ENCODE measurements at regions not wholly inside any gene's neighbourhood (a gene's known extent, or its start where the extent isn't known, plus 50 kb on each side); places are given as distances from the start of the nearest gene placed in this dataset.
A peak's percentile ranks its signal among the peaks of the same experiment; 100 is the strongest.
"Not testable (repeated sequence)": the region's sequence is repeated elsewhere in the genome, so short reads cannot be mapped to it uniquely, and the experiment has no call there.

GRCh38 chr10:121690152-121690848 lies 92.1 kb upstream of the FGFR2 start:
- no peak for DNase-seq (ENCODE audit: low read depth)

- no peak for DNase-seq (ENCODE audit: low read depth)
Observed at GRCh38 chr10:121687095-121687813, 89.0 kb upstream of the FGFR2 start.

- no peak for DNase-seq (ENCODE audit: low read depth)
Observed at GRCh38 chr10:121684276-121684675, 86.0 kb upstream of the FGFR2 start.

GRCh38 chr10:121683816-121684215 lies 85.6 kb upstream of the FGFR2 start:
- no peak for DNase-seq (ENCODE audit: low read depth)

GRCh38 chr10:121683366-121683765 lies 85.1 kb upstream of the FGFR2 start:
- DNase-seq (ENCODE audit: low read depth) = no peak

- DNase-seq (ENCODE audit: low read depth) = no peak
Observed at GRCh38 chr10:121681997-121682687, 83.9 kb upstream of the FGFR2 start.

- no peak for DNase-seq (ENCODE audit: low read depth)
Observed at GRCh38 chr10:121680879-121681655, 82.8 kb upstream of the FGFR2 start.

GRCh38 chr10:121679916-121680315 lies 81.7 kb upstream of the FGFR2 start:
- no peak for DNase-seq (ENCODE audit: low read depth)

GRCh38 chr10:121678631-121679174 lies 80.5 kb upstream of the FGFR2 start:
- no peak for DNase-seq (ENCODE audit: low read depth)

- DNase-seq (ENCODE audit: low read depth) = no peak
Observed at GRCh38 chr10:121677880-121678279, 79.6 kb upstream of the FGFR2 start.

GRCh38 chr10:121675344-121675743 lies 77.1 kb upstream of the FGFR2 start:
- DNase-seq (ENCODE audit: low read depth) = no peak

GRCh38 chr10:121674885-121675284 lies 76.6 kb upstream of the FGFR2 start:
- no peak for DNase-seq (ENCODE audit: low read depth)

GRCh38 chr10:121672733-121673132 lies 74.5 kb upstream of the FGFR2 start:
- no peak for DNase-seq (ENCODE audit: low read depth)

GRCh38 chr10:121669840-121670239 lies 71.6 kb upstream of the FGFR2 start:
- not testable (repeated sequence) for DNase-seq (ENCODE audit: low read depth)

- DNase-seq (ENCODE audit: low read depth) = peak; percentile 23
Observed at GRCh38 chr10:121669028-121669374, 70.8 kb upstream of the FGFR2 start.

GRCh38 chr10:121668314-121669027 lies 70.2 kb upstream of the FGFR2 start:
- no peak for DNase-seq (ENCODE audit: low read depth)

- no peak for DNase-seq (ENCODE audit: low read depth)
Observed at GRCh38 chr10:121667948-121668313, 69.7 kb upstream of the FGFR2 start.

GRCh38 chr10:121665809-121666208 lies 67.6 kb upstream of the FGFR2 start:
- DNase-seq (ENCODE audit: low read depth) = no peak

GRCh38 chr10:121664671-121665070 lies 66.4 kb upstream of the FGFR2 start:
- no peak for DNase-seq (ENCODE audit: low read depth)

Measured in myocyte (in vitro differentiated cells).